ENCODE measurements at regions not wholly inside any gene's neighbourhood (a gene's known extent, or its start where the extent isn't known, plus 50 kb on each side); places are given as distances from the start of the nearest gene placed in this dataset.

GRCh38 chr5:99827136-99827535, 708.0 kb upstream of the FAM174A start:
- no peak overlapping the region for H3K4me3 ChIP-seq
- WGBS, 2 donors (ENCODE audit: low coverage in 1 of 2): 89 to 100% methylated on average over 1 to 2 of the region's 2 CpGs
- H3K9me3 ChIP-seq: no peaks in the 10 kb centered on the region
- H3K27me3 ChIP-seq: no peaks in the 10 kb centered on the region
- no peaks in the 10 kb centered on the region for H3K36me3 ChIP-seq
- H3K4me1 ChIP-seq: no peaks in the 10 kb centered on the region
- no peak overlapping the region for H3K27ac ChIP-seq
- no peak for ATAC-seq
- no peak for TF ChIP-seq CTCF (IDR thresholded peaks at IDR 0.05)
- TF ChIP-seq POLR2A (IDR thresholded peaks at IDR 0.05): no peak
- TF ChIP-seq POLR2AphosphoS5 (IDR thresholded peaks at IDR 0.05): no peak
- TF ChIP-seq EP300 (IDR thresholded peaks at IDR 0.05): no peak

GRCh38 chr5:99817796-99818195, 717.4 kb upstream of the FAM174A start:
- H3K36me3 ChIP-seq: no peaks in the 10 kb centered on the region
- no peak overlapping the region for H3K4me3 ChIP-seq
- TF ChIP-seq POLR2A (IDR thresholded peaks at IDR 0.05) (no peak), POLR2AphosphoS5 (IDR thresholded peaks at IDR 0.05) (no peak), EP300 (IDR thresholded peaks at IDR 0.05) (no peak), CTCF (IDR thresholded peaks at IDR 0.05) (no peak)
- no peaks in the 10 kb centered on the region for H3K9me3 ChIP-seq
- H3K27ac ChIP-seq: no peak overlapping the region
- no peak for ATAC-seq
- H3K4me1 ChIP-seq: no peaks in the 10 kb centered on the region
- WGBS, 2 donors (ENCODE audit: low coverage in 1 of 2): 92 to 95% methylated on average over 2 of the region's 17 CpGs
- H3K27me3 ChIP-seq: no peaks in the 10 kb centered on the region

GRCh38 chr5:99814321-99815063, 720.7 kb upstream of the FAM174A start:
- no peak overlapping the region for H3K27ac ChIP-seq
- H3K4me3 ChIP-seq: no peak overlapping the region
- no peaks in the 10 kb centered on the region for H3K36me3 ChIP-seq
- H3K27me3 ChIP-seq: no peaks in the 10 kb centered on the region
- no peaks in the 10 kb centered on the region for H3K9me3 ChIP-seq
- ATAC-seq: no peak
- no peak for TF ChIP-seq CTCF (IDR thresholded peaks at IDR 0.05)
- no peak for TF ChIP-seq EP300 (IDR thresholded peaks at IDR 0.05)
- no peak for TF ChIP-seq POLR2AphosphoS5 (IDR thresholded peaks at IDR 0.05)
- no peak for TF ChIP-seq POLR2A (IDR thresholded peaks at IDR 0.05)
- no peaks in the 10 kb centered on the region for H3K4me1 ChIP-seq
- 33 to 62% methylated on average over 3 of the region's 3 CpGs for WGBS, 2 donors (ENCODE audit: low coverage in 1 of 2)

GRCh38 chr5:99808657-99809230, 726.4 kb upstream of the FAM174A start:
- 47 to 55% methylated on average over 3 of the region's 3 CpGs for WGBS, 2 donors (ENCODE audit: low coverage in 1 of 2)
- Histone ChIP-seq H3K9me3 (no peaks in the 10 kb centered on the region), H3K27me3 (no peaks in the 10 kb centered on the region), H3K36me3 (no peaks in the 10 kb centered on the region), H3K4me3 (no peak overlapping the region), H3K4me1 (no peaks in the 10 kb centered on the region), H3K27ac (no peak overlapping the region)
- TF ChIP-seq POLR2A (IDR thresholded peaks at IDR 0.05) (no peak), POLR2AphosphoS5 (IDR thresholded peaks at IDR 0.05) (no peak), CTCF (IDR thresholded peaks at IDR 0.05) (no peak), EP300 (IDR thresholded peaks at IDR 0.05) (no peak)
- no peak for ATAC-seq

- ATAC-seq: no peak
- TF ChIP-seq POLR2AphosphoS5 (IDR thresholded peaks at IDR 0.05) (no peak), POLR2A (IDR thresholded peaks at IDR 0.05) (no peak), EP300 (IDR thresholded peaks at IDR 0.05) (no peak), CTCF (IDR thresholded peaks at IDR 0.05) (no peak)
Observed at GRCh38 chr5:99807346-99807745, 727.8 kb upstream of the FAM174A start.

More at GRCh38 chr5:99807346-99807745, 727.8 kb upstream of the FAM174A start:
- Histone ChIP-seq H3K4me3 (no peak overlapping the region), H3K9me3 (no peaks in the 10 kb centered on the region), H3K4me1 (no peaks in the 10 kb centered on the region), H3K36me3 (no peaks in the 10 kb centered on the region), H3K27ac (no peak overlapping the region), H3K27me3 (no peaks in the 10 kb centered on the region)
